A549 (cell line): ENCODE measurements at regions not wholly inside any gene's neighbourhood (a gene's known extent, or its start where the extent isn't known, plus 50 kb on each side); places are given as distances from the start of the nearest gene placed in this dataset.

Experiments used
- JUN ChIP-seq, 2 experiments: fragments of >200 bp; sonication (Bioruptor Twin); formaldehyde crosslinking; IDR thresholded peaks; 2 replicates in 1 of 2; 3 replicates in 1 of 2; pipeline ENCODE4 v1.6.1; 2016 to 2017
- MAFK ChIP-seq: fragments of 450-650 bp; IDR thresholded peaks from 2 replicates; pipeline ENCODE4 v1.6.1; 2014; ENCODE audit not compliant: partially characterized antibody

DNA sequence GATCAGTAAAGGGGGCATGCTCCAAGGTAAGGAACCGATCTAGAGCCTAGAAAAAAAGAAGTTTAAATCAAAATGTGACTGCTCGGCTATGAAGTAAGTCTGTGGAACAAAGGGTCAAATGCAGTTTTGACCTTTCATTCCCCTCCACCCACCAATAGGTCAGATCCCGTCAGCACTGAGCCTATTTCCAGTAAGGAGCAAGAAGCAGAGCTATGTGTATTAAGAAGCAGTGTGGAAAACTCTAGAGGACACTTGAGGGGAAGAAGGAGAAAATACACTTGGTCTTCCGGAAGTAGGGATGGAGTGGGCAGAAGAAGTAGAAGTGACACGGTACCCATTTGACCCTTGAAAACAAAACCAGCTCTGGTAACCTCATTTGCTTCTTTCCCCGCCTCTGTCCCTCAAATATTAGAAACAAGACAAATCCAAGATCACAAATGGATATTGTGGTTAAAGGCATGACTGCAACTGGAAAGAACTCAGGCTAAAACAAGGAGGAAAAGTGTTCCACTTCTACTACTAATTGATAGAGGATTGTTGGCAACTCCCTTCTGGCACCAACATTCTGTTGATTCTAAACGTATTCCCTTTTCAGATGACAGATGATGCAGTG lies 888.3 kb upstream of the NR2F2 start:
- no peak for TF ChIP-seq MAFK
- TF ChIP-seq JUN (IDR thresholded peaks at IDR 0.05): no peak
